ENCODE measurements at regions not wholly inside any gene's neighbourhood (a gene's known extent, or its start where the extent isn't known, plus 50 kb on each side); places are given as distances from the start of the nearest gene placed in this dataset.

DNA sequence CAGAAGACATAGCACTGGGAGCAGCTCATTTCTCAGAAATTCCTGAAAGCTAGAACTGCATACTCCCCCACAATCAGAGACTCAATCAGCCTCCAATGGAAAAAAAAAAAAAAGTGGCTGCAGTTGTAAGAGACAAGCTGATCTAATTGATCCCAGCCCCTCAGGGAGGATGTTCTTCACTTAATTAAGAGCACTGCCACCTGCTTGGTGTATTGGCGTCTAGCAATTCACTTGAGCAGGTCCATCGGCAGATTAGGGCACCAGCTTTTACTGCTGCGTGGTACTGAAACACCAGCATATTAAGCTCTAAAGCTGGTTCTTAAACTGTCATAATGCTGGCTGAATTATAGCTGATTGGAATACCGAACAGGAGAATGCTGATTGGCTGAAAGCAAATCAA is 1890.1 kb upstream of the WWC1 start:
- TF ChIP-seq, protein P1, sequence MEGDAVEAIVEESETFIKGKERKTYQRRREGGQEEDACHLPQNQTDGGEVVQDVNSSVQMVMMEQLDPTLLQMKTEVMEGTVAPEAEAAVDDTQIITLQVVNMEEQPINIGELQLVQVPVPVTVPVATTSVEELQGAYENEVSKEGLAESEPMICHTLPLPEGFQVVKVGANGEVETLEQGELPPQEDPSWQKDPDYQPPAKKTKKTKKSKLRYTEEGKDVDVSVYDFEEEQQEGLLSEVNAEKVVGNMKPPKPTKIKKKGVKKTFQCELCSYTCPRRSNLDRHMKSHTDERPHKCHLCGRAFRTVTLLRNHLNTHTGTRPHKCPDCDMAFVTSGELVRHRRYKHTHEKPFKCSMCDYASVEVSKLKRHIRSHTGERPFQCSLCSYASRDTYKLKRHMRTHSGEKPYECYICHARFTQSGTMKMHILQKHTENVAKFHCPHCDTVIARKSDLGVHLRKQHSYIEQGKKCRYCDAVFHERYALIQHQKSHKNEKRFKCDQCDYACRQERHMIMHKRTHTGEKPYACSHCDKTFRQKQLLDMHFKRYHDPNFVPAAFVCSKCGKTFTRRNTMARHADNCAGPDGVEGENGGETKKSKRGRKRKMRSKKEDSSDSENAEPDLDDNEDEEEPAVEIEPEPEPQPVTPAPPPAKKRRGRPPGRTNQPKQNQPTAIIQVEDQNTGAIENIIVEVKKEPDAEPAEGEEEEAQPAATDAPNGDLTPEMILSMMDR (IDR thresholded peaks at IDR 0.05), result no peak
- 100% methylated on average over 2 of the region's 4 CpGs for WGBS (ENCODE audit: insufficient coverage)
- peaks cover 0 to 10% of the 10 kb centered on the region in 2 donors for H3K9me3 ChIP-seq (replicated peaks in 1 of 2; ENCODE audit: control insufficient read depth in 1 of 2, insufficient read depth in 1 of 2, low read length in 2 of 2)
- no peaks in the 10 kb centered on the region for H3K4me1 ChIP-seq (ENCODE audit: control insufficient read depth in 1 of 2, insufficient read depth in 2 of 2, low read length in 2 of 2)
- H3K4me2 ChIP-seq (replicated peaks; ENCODE audit: extremely low read depth, low read length, poor library complexity, severe bottlenecking), result no peak overlapping the region
- no peaks in the 10 kb centered on the region for H3K36me3 ChIP-seq (replicated peaks in 1 of 2; ENCODE audit: control insufficient read depth in 1 of 2, insufficient read depth in 2 of 2, low read length in 2 of 2)
- H3K9me3 Mint-ChIP-seq, result peaks cover 0 to 14% (median 3%) of the 10 kb centered on the region in 7 donors
- no peak overlapping the region for H3K27ac ChIP-seq (ENCODE audit: low read depth in 1 of 2, low read length in 2 of 2)
- H2AFZ ChIP-seq (ENCODE audit: insufficient read depth, low read depth, low read length, poor library complexity, severe bottlenecking), result no peak overlapping the region
- H3K4me1 Mint-ChIP-seq, result no peaks in the 10 kb centered on the region
- DNase-seq, result no peak
- H3K79me2 ChIP-seq (ENCODE audit: insufficient read depth, low read length), result no peaks in the 10 kb centered on the region
- intact Hi-C loops (cut with micrococcal nuclease), result no loop called here
- H3K36me3 Mint-ChIP-seq, result no peaks in the 10 kb centered on the region
- H3K27me3 Mint-ChIP-seq (ENCODE audit: low read depth in 3 of 3), result peaks cover 0 to 1% (median 1%) of the 10 kb centered on the region in 3 donors
- H3K27me3 ChIP-seq (ENCODE audit: control insufficient read depth in 2 of 2, insufficient read depth in 2 of 2, low read length in 2 of 2), result no peaks in the 10 kb centered on the region
- no peak overlapping the region for H3K4me3 Mint-ChIP-seq
- no peak overlapping the region for H3K27ac Mint-ChIP-seq
- H3K4me3 ChIP-seq (replicated peaks in 1 of 3; ENCODE audit: low read depth in 2 of 3, low read length in 3 of 3), result no peak overlapping the region
- H4K20me1 ChIP-seq (ENCODE audit: insufficient read depth, low read length), result no peaks in the 10 kb centered on the region
- no peak overlapping the region for H3K9ac ChIP-seq (ENCODE audit: insufficient read depth, low read length, poor library complexity, severe bottlenecking)

GRCh38 chr5:166412191-166412590 is 1879.3 kb upstream of the WWC1 start:
- 96% methylated on average over 10 of the region's 11 CpGs for WGBS (ENCODE audit: insufficient coverage)
- no peaks in the 10 kb centered on the region for H3K4me1 Mint-ChIP-seq
- no peaks in the 10 kb centered on the region for H3K4me1 ChIP-seq (ENCODE audit: control insufficient read depth in 1 of 2, insufficient read depth in 2 of 2, low read length in 2 of 2)

More at GRCh38 chr5:166412191-166412590, 1879.3 kb upstream of the WWC1 start:
- Mint-ChIP-seq H3K27me3 (ENCODE audit: low read depth in 3 of 3) (peaks cover 0 to 2% (median under 1%) of the 10 kb centered on the region in 3 donors), H3K27ac (no peak overlapping the region), H3K4me3 (no peak overlapping the region), H3K36me3 (no peaks in the 10 kb centered on the region), H3K9me3 (peaks cover 0 to 3% (median 0%) of the 10 kb centered on the region in 7 donors)
- intact Hi-C loops (cut with micrococcal nuclease), result no loop called here
- H3K27ac ChIP-seq (ENCODE audit: low read depth in 1 of 2, low read length in 2 of 2), result no peak overlapping the region
- H3K9me3 ChIP-seq (replicated peaks in 1 of 2; ENCODE audit: control insufficient read depth in 1 of 2, insufficient read depth in 1 of 2, low read length in 2 of 2), result no peaks in the 10 kb centered on the region
- DNase-seq, result no peak
- H4K20me1 ChIP-seq (ENCODE audit: insufficient read depth, low read length), result no peaks in the 10 kb centered on the region
- no peak overlapping the region for H3K4me2 ChIP-seq (replicated peaks; ENCODE audit: extremely low read depth, low read length, poor library complexity, severe bottlenecking)
- no peak overlapping the region for H3K9ac ChIP-seq (ENCODE audit: insufficient read depth, low read length, poor library complexity, severe bottlenecking)
- H3K4me3 ChIP-seq (replicated peaks in 1 of 3; ENCODE audit: low read depth in 2 of 3, low read length in 3 of 3), result no peak overlapping the region
- no peaks in the 10 kb centered on the region for H3K27me3 ChIP-seq (ENCODE audit: control insufficient read depth in 2 of 2, insufficient read depth in 2 of 2, low read length in 2 of 2)
- H3K36me3 ChIP-seq (replicated peaks in 1 of 2; ENCODE audit: control insufficient read depth in 1 of 2, insufficient read depth in 2 of 2, low read length in 2 of 2), result no peaks in the 10 kb centered on the region
- H3K79me2 ChIP-seq (ENCODE audit: insufficient read depth, low read length), result no peaks in the 10 kb centered on the region
- no peak overlapping the region for H2AFZ ChIP-seq (ENCODE audit: insufficient read depth, low read depth, low read length, poor library complexity, severe bottlenecking)
- TF ChIP-seq, protein P1 (IDR thresholded peaks at IDR 0.05), result no peak

Data from CD14-positive monocyte (primary cell).